ENCODE measurements at regions not wholly inside any gene's neighbourhood (a gene's known extent, or its start where the extent isn't known, plus 50 kb on each side); places are given as distances from the start of the nearest gene placed in this dataset.

DNA sequence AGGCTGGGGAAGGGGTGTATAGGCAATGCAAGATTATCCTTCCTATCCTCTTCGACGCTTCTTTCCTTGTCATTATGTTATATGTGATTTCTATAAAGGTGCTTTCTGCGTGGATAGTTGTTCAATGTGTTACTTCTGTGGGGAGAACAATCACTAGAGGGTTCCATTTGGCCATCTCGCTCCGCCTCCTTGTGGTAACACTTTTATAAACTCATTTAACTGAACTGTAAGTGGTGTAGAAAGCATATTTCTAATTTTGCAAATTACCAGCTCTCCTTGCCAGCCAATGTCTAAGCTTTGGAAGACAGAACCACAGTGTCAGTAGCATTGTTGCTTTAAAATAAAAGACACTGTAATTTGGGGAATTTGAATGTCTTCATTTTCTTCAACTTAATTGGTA lies 1093.7 kb upstream of the MIR17HG start:
- TF ChIP-seq, protein P1, sequence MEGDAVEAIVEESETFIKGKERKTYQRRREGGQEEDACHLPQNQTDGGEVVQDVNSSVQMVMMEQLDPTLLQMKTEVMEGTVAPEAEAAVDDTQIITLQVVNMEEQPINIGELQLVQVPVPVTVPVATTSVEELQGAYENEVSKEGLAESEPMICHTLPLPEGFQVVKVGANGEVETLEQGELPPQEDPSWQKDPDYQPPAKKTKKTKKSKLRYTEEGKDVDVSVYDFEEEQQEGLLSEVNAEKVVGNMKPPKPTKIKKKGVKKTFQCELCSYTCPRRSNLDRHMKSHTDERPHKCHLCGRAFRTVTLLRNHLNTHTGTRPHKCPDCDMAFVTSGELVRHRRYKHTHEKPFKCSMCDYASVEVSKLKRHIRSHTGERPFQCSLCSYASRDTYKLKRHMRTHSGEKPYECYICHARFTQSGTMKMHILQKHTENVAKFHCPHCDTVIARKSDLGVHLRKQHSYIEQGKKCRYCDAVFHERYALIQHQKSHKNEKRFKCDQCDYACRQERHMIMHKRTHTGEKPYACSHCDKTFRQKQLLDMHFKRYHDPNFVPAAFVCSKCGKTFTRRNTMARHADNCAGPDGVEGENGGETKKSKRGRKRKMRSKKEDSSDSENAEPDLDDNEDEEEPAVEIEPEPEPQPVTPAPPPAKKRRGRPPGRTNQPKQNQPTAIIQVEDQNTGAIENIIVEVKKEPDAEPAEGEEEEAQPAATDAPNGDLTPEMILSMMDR (IDR thresholded peaks at IDR 0.05; ENCODE audit: insufficient read depth, low read length, poor library complexity, severe bottlenecking), result no peak
- TF ChIP-seq EZH2phosphoT487 (conservative IDR thresholded peaks at IDR 0.05; ENCODE audit: low read length), result no peak
